Activated CD4-positive, alpha-beta T cell treated with anti-CD3 and anti-CD28 coated beads, Interleukin-2, Interleukin-4, amounts not matched to agents 100 ng/mL and 50 ng/mL, durations not matched to agents 16 hours and 8 hours (primary cell): ENCODE measurements at regions not wholly inside any gene's neighbourhood (a gene's known extent, or its start where the extent isn't known, plus 50 kb on each side); places are given as distances from the start of the nearest gene placed in this dataset.
A peak's percentile ranks its signal among the peaks of the same experiment; 100 is the strongest.
"Not testable (repeated sequence)": the region's sequence is repeated elsewhere in the genome, so short reads cannot be mapped to it uniquely, and the experiment has no call there.

Experiments used
- DNase-seq: peaks from one replicate; pipeline ENCODE4 v3.0.0-alpha.2; 2020; ENCODE audit warnings: low spot score

GRCh38 chr18:28777756-28778155 lies 600.8 kb upstream of the CDH2 start:
- no peak for DNase-seq

GRCh38 chr18:28771849-28772248 lies 594.9 kb upstream of the CDH2 start:
- DNase-seq, result no peak

- no peak for DNase-seq
Observed at GRCh38 chr18:28768791-28769768, 592.1 kb upstream of the CDH2 start.

- peak; percentile 6 for DNase-seq
Observed at GRCh38 chr18:28767727-28768211, 590.8 kb upstream of the CDH2 start.

GRCh38 chr18:28767201-28767600 lies 590.3 kb upstream of the CDH2 start:
- DNase-seq, result no peak

- no peak for DNase-seq
Observed at GRCh38 chr18:28766721-28767120, 589.8 kb upstream of the CDH2 start.

- DNase-seq, result no peak
Observed at GRCh38 chr18:28766027-28766426, 589.1 kb upstream of the CDH2 start.

- DNase-seq, result no peak
Observed at GRCh38 chr18:28760299-28760698, 583.4 kb upstream of the CDH2 start.

GRCh38 chr18:28757466-28758008 lies 580.6 kb upstream of the CDH2 start:
- no peak for DNase-seq

GRCh38 chr18:28743115-28743514 lies 566.2 kb upstream of the CDH2 start:
- no peak for DNase-seq

- no peak for DNase-seq
Observed at GRCh38 chr18:28740575-28740974, 563.6 kb upstream of the CDH2 start.

GRCh38 chr18:28736951-28737350 lies 560.0 kb upstream of the CDH2 start:
- DNase-seq, result no peak

GRCh38 chr18:28736223-28736622 lies 559.3 kb upstream of the CDH2 start:
- DNase-seq, result no peak

GRCh38 chr18:28735731-28736130 lies 558.8 kb upstream of the CDH2 start:
- DNase-seq, result no peak

- no peak for DNase-seq
Observed at GRCh38 chr18:28729321-28729720, 552.4 kb upstream of the CDH2 start.

- no peak for DNase-seq
Observed at GRCh38 chr18:28728891-28729290, 552.0 kb upstream of the CDH2 start.

GRCh38 chr18:28727189-28727588 lies 550.3 kb upstream of the CDH2 start:
- DNase-seq, result not testable (repeated sequence)

- no peak for DNase-seq
Observed at GRCh38 chr18:28725876-28726275, 548.9 kb upstream of the CDH2 start.

GRCh38 chr18:28723506-28723905 lies 546.6 kb upstream of the CDH2 start:
- no peak for DNase-seq

- DNase-seq, result no peak
Observed at GRCh38 chr18:28718696-28719095, 541.8 kb upstream of the CDH2 start.

GRCh38 chr18:28716338-28716737 lies 539.4 kb upstream of the CDH2 start:
- DNase-seq, result no peak

- DNase-seq, result no peak
Observed at GRCh38 chr18:28715206-28715605, 538.3 kb upstream of the CDH2 start.

GRCh38 chr18:28714498-28714897 lies 537.6 kb upstream of the CDH2 start:
- DNase-seq, result no peak
